Heart right ventricle (tissue), 16 donors: ENCODE measurements at regions not wholly inside any gene's neighbourhood (a gene's known extent, or its start where the extent isn't known, plus 50 kb on each side); places are given as distances from the start of the nearest gene placed in this dataset.

Experiments
- ATAC-seq, 8 donors: fragments of 200-7000 bp; cut with Tn5 transposase; one replicate each; pipeline ENCODE4 v1.9.1; 2020; ENCODE audit warnings: mild to moderate bottlenecking in 8 of 8, moderate library complexity in 8 of 8, moderate number of reproducible peaks in 1 of 8
- DNase-seq, 2 donors: peaks; one replicate each; pipeline ENCODE4 v3.0.0-alpha.2; 2020
- H3K27ac ChIP-seq, 10 donors: fragments of 200-600 bp; sonication (generic) in 2 of 10; one replicate each; pipeline versions ENCODE4 v1.5.0 to v1.8.0; 2020 to 2022; ENCODE audit warnings: mild to moderate bottlenecking in 3 of 10
- H3K27me3 ChIP-seq, 7 donors: fragments of 200-600 bp; one replicate each; pipeline ENCODE4 v1.8.0; 2021 to 2022; ENCODE audit warnings: mild to moderate bottlenecking in 2 of 7
- H3K36me3 ChIP-seq, 9 donors: fragments of 200-600 bp; sonication (generic) in 1 of 9; one replicate each; pipeline versions ENCODE4 v1.5.0 to v1.8.0; 2020 to 2022; ENCODE audit warnings: mild to moderate bottlenecking in 2 of 9
- H3K4me1 ChIP-seq, 9 donors: fragments of 200-600 bp; sonication (generic) in 1 of 9; one replicate each; pipeline versions ENCODE4 v1.5.0 to v1.8.0; 2020 to 2022; ENCODE audit warnings: mild to moderate bottlenecking in 4 of 9
- H3K4me3 ChIP-seq, 10 donors: fragments of 200-600 bp; sonication (generic) in 2 of 10; one replicate each; pipeline versions ENCODE4 v1.5.0 to v1.8.0; 2020 to 2022; ENCODE audit warnings: mild to moderate bottlenecking in 7 of 10, moderate library complexity in 2 of 10
- H3K9me3 ChIP-seq, 11 donors: fragments of 200-600 bp in 10 of 11; sonication (generic) in 2 of 11; one replicate each; pipeline versions ENCODE4 v1.5.0 to v1.8.0; 2013 to 2022; ENCODE audit warnings: mild to moderate bottlenecking in 2 of 11, control low read depth in 1 of 11, moderate library complexity in 1 of 11
- WGBS, 2 donors: extraction: QIAGEN DNeasy Blood & Tissue Kit; methylation state at CpG; one replicate each; pipeline ENCODE4 v1.1.7; 2013; ENCODE audit warnings: inconsistent platforms in 1 of 2; 5-methylcytosine and 5-hydroxymethylcytosine counted together
- intact Hi-C, 10 donors: fragments of 100-400 bp; cut with DNase I; formaldehyde crosslinking; loops; one replicate each; pipeline versions ENCODE4 v1.11.1 to v1.14.2; 2022
- TF ChIP-seq, protein P1 (sequence below), 9 donors: fragments of 200-600 bp; sonication (generic) in 2 of 9; IDR thresholded peaks; one replicate each; pipeline versions ENCODE4 v1.5.0 to v1.8.0; 2021 to 2022; ENCODE audit warnings: antibody characterized with exemption in 9 of 9, mild to moderate bottlenecking in 5 of 9, moderate library complexity in 1 of 9
- donor health status: Arrhythmogenic right ventricular cardiomyopathy.
- donor health status: ischemic (EF 13 %, LVEDD 7.1; RV severe dilation, severe dysfunction).
- donor health status: healthy with polysubstance abuse.
- donor health status: DM: no; HTN: yes; CAD: no.
- donor health status: DM: no; HTN: no; CAD: no.
- donor health status: ischemic (EF 25% LVEDD 6.9; RV normal size, moderate dysfunction).
- donor health status: ischemic (EF 25% LVEDD 5.7; RV mildly dilated, moderate dysfunction).
- donor health status: healthy.
- donor health status: DM: yes; HTN: yes; CAD: no.
- donor health status: Ischemic cardiomyopathy.
- donor health status: ischemic (EF 35%, LVEDD 5.7; RV mildly dilated, moderate dysfunction).
- donor health status: nonischemic (EF 11% LVEDD 7.7; RV severe dilation, severe dysfunction).
- donor health status: DM: yes; HTN: yes; CAD: no.
- donor health status: PGD.
- donor health status: ischemic (EF 29% LVEDD 5.4; RV normal size, mild dysfunction).
- donor health status: nonischemic (EF 23%, LVEDD 6.1; RV moderate dilation, normal function).

DNA sequence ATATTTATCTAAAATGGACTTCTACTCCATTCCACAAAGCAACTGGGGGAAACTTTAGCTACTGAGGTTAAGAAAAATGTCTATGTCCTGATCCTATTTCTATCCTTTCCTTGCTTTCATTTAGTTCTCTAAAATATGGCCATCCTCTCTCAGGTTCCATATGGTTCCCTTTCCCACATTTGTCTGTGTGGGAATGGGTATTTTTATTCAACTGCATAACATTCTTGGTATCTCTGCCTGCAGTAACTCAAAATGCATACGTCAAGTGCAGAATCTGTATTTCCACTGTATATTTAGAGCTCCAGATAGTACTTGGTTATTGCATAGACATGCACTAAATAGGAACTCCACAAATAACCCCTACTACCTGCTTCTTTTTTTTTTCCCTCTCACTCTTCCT is 130.6 kb upstream of the BTG1 start:
- peaks cover 0 to 15% (median 5%) of the 10 kb centered on the region in 9 donors for H3K4me1 ChIP-seq
- TF ChIP-seq, protein P1, sequence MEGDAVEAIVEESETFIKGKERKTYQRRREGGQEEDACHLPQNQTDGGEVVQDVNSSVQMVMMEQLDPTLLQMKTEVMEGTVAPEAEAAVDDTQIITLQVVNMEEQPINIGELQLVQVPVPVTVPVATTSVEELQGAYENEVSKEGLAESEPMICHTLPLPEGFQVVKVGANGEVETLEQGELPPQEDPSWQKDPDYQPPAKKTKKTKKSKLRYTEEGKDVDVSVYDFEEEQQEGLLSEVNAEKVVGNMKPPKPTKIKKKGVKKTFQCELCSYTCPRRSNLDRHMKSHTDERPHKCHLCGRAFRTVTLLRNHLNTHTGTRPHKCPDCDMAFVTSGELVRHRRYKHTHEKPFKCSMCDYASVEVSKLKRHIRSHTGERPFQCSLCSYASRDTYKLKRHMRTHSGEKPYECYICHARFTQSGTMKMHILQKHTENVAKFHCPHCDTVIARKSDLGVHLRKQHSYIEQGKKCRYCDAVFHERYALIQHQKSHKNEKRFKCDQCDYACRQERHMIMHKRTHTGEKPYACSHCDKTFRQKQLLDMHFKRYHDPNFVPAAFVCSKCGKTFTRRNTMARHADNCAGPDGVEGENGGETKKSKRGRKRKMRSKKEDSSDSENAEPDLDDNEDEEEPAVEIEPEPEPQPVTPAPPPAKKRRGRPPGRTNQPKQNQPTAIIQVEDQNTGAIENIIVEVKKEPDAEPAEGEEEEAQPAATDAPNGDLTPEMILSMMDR (IDR thresholded peaks at IDR 0.05), result no peak
- 91 to 95% methylated on average over 1 of the region's 1 CpG for WGBS, 2 donors
- H3K4me3 ChIP-seq, result no peak overlapping the region
- DNase-seq (no peak), ATAC-seq (no peak)
- intact Hi-C loops, result no loop called here
- no peaks in the 10 kb centered on the region for H3K36me3 ChIP-seq
- H3K27me3 ChIP-seq, result no peaks in the 10 kb centered on the region
- H3K9me3 ChIP-seq, result no peaks in the 10 kb centered on the region
- H3K27ac ChIP-seq, result no peak overlapping the region

DNA sequence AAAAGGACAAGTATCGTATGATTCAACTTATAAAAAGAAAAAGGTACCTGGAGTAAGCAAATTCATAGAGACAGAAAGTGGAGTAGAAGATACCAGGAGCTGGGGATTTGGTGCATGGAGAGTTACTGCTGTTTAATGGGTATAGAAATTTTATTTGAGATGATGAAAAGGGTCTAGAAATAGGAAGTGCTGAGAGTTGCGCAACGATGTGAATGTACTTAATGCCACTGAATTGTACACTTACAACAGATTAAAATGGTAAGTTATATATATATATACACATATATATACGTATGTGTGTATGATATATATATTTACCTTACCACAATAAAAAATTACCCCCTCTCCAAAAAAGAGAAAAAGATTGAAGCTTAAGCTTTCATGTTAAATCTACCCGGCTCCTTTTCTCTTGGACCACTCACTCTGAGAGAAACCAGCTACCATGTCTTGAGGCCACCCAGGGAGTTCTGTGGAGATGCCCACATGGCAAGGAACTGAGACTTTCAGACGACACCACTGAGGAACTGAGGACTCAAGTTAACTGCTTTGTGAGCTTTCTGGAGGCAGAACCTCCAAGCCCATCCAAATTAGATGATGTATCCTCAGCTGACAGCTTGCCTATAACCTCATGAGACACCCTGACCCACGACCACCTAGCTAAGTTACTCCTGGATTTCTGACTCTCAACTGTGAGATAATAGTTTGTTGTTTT is 130.0 kb upstream of the BTG1 start:
- intact Hi-C loops, result no loop called here
- 78 to 80% methylated on average over 7 of the region's 7 CpGs for WGBS, 2 donors
- peaks cover 0 to 15% (median 5%) of the 10 kb centered on the region in 9 donors for H3K4me1 ChIP-seq
- no peaks in the 10 kb centered on the region for H3K9me3 ChIP-seq
- DNase-seq, result no peak
- ATAC-seq, result no peak
- TF ChIP-seq, protein P1 (IDR thresholded peaks at IDR 0.05), result no peak
- H3K36me3 ChIP-seq, result no peaks in the 10 kb centered on the region
- no peak overlapping the region for H3K27ac ChIP-seq
- no peaks in the 10 kb centered on the region for H3K27me3 ChIP-seq
- H3K4me3 ChIP-seq, result no peak overlapping the region

DNA sequence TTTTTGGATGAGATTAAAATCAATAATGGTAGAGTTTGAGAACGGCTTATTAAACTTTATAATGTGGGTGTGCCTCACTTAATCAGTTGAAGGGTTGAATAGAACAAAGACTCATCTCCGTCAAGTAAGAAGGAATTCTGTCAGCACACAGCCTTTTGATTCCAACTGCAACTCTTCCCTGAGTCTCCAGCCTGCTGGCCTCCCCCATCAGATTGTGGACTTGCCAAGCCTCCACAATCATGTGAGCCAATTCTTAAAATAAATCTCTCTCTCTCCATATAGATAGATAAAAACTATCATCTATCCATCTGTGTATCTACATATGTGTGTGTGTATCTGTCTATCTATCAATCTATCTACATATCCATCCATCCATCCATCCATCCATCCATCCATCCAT is 127.4 kb upstream of the BTG1 start:
- intact Hi-C loops, result no loop called here
- ATAC-seq (no peak), DNase-seq (no peak)
- Histone ChIP-seq H3K27ac (no peak overlapping the region), H3K4me1 (peaks cover 0 to 4% (median 0%) of the 10 kb centered on the region in 9 donors), H3K36me3 (no peaks in the 10 kb centered on the region), H3K9me3 (no peaks in the 10 kb centered on the region), H3K27me3 (no peaks in the 10 kb centered on the region), H3K4me3 (no peak overlapping the region)
- 94 to 98% methylated on average over 2 of the region's 2 CpGs for WGBS, 2 donors
- TF ChIP-seq, protein P1 (IDR thresholded peaks at IDR 0.05), result no peak

DNA sequence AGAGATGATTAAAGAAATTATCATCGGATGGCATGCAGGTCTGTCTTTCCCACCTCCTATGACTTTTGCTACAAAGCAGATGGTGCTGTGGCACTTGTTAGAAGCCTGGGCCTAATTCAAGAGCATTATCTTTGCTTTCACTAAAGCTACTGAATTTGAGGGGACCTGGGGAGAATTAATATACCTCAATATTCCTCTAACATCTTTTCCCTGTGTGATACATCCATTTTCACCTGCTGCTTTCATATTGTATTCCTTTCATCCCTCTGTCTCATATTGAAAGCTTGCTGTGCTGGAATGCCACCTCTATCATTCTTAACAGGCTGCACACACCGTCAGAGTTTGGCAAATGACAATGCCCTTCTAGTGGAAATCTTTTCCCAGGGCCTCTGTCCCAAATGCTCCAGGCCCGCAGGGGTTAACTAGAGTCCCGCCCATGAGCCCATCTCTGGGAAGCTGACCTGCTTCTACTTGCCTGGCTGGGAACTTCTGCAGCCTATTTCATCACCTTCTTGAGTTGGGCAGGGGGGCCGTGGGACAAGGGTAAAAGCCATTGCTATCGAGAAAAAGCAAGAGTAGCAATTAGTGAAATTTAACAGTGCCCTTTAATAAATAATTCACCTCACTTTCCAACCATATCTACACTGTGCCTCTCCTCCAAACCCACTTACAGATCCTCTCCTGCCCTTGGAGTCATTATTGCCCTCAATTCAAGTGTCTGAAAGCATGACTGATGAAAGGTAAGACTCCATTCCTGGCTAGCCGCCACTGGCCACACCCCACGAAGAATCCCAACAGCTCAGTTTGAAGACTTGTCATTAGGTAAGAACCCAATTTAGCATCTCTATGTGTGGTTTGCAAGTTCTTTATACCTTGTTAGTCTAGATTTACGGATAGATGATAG is 126.7 kb upstream of the BTG1 start:
- TF ChIP-seq, protein P1 (IDR thresholded peaks at IDR 0.05), result no peak
- Histone ChIP-seq H3K27me3 (no peaks in the 10 kb centered on the region), H3K4me1 (peaks cover 0 to 4% (median 0%) of the 10 kb centered on the region in 9 donors), H3K4me3 (no peak overlapping the region), H3K27ac (no peak overlapping the region), H3K36me3 (no peaks in the 10 kb centered on the region), H3K9me3 (no peaks in the 10 kb centered on the region)
- DNase-seq (no peak), ATAC-seq (no peak)
- intact Hi-C loops, result no loop called here
- WGBS, 2 donors, result 67 to 73% methylated on average over 9 of the region's 9 CpGs
